ENCODE measurements at regions not wholly inside any gene's neighbourhood (a gene's known extent, or its start where the extent isn't known, plus 50 kb on each side); places are given as distances from the start of the nearest gene placed in this dataset.

DNA sequence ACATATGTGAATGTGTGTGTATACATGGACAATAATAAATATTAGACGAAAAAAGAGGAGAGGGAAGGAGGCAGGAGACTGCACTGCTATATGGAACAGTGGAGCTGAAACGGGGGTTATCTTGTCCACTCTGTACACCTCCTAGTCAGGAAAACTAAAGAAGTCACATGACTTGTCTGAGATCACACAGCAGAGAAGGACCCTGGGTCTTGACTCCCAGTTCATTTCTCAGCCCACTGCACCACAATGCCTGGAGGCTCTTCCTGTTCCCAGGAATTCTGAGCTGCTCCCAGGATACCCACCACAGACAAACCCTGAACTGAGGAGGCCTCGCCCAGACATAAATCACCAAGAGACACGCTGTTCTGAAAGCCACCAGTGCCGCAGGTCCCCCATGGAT lies 349.6 kb downstream of the CTTN start:
- peaks cover 1 to 16% of the 10 kb centered on the region in 2 experiments; a peak in 4 of 5 replicates for H3K4me1 ChIP-seq (replicated peaks in 1 of 2; ENCODE audit: control insufficient read depth in 2 of 2, insufficient read depth in 2 of 2, low read length in 2 of 2)
- ChIA-PET POLR2A (interaction anchor here (0.6 kb wide), 1 partner anchor 711 kb away, joined by 3 read pairs; no protein-coding TSS in a partner anchor), CTCF (ENCODE audit: low intra/inter-chr PET ratio) (no interaction called here)
- in situ Hi-C loops (cut with MboI): no loop called here
- H3K9me1 ChIP-seq (ENCODE audit: control insufficient read depth, insufficient read depth, low read length): no peaks in the 10 kb centered on the region
- 2% methylated on average over 5 of the region's 5 CpGs for WGBS (ENCODE audit: insufficient coverage, low coverage, missing lambda C conversion rate)
- H2AFZ ChIP-seq (ENCODE audit: low read depth, low read length): no peak overlapping the region
- no peak overlapping the region for H3K4me3 ChIP-seq
- peaks cover 3% of the 10 kb centered on the region; the same call in 1 of the 2 replicates for H3K9me3 ChIP-seq (replicated peaks; ENCODE audit: control insufficient read depth, insufficient read depth, low read depth, low read length)
- peaks cover 11% of the 10 kb centered on the region; the same call in 1 of the 2 replicates for H4K20me1 ChIP-seq (replicated peaks; ENCODE audit: control insufficient read depth, insufficient read depth, low read length)
- intact Hi-C loops (cut with micrococcal nuclease): no loop called here
- TF ChIP-seq, protein P1, sequence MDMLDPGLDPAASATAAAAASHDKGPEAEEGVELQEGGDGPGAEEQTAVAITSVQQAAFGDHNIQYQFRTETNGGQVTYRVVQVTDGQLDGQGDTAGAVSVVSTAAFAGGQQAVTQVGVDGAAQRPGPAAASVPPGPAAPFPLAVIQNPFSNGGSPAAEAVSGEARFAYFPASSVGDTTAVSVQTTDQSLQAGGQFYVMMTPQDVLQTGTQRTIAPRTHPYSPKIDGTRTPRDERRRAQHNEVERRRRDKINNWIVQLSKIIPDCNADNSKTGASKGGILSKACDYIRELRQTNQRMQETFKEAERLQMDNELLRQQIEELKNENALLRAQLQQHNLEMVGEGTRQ (CRISPR knock-in tag; IDR thresholded peaks at IDR 0.05): no peak
- TF ChIP-seq, protein P2, sequence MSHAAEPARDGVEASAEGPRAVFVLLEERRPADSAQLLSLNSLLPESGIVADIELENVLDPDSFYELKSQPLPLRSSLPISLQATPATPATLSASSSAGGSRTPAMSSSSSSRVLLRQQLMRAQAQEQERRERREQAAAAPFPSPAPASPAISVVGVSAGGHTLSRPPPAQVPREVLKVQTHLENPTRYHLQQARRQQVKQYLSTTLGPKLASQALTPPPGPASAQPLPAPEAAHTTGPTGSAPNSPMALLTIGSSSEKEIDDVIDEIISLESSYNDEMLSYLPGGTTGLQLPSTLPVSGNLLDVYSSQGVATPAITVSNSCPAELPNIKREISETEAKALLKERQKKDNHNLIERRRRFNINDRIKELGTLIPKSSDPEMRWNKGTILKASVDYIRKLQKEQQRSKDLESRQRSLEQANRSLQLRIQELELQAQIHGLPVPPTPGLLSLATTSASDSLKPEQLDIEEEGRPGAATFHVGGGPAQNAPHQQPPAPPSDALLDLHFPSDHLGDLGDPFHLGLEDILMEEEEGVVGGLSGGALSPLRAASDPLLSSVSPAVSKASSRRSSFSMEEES (CRISPR knock-in tag; IDR thresholded peaks at IDR 0.05): peak; percentile 63
- no peak overlapping the region for H3K27ac ChIP-seq (ENCODE audit: extremely low read depth, low read depth, low read length)
- ATAC-seq (no peak), FAIRE-seq (no peak), DNase-seq (ENCODE audit: extremely low read depth in 1 of 4, low spot score in 3 of 4) (no peak)
- H3K9ac ChIP-seq (ENCODE audit: insufficient read depth in 1 of 2, low read depth in 2 of 2, low read length in 2 of 2): no peak overlapping the region
- BruUV-seq (replicated peaks): no TSS peak
- peaks cover 3 to 30% of the 10 kb centered on the region in 2 experiments; a peak in 4 of 5 replicates for H3K27me3 ChIP-seq (ENCODE audit: control insufficient read depth in 2 of 2, insufficient read depth in 2 of 2, low read length in 2 of 2)
- H3K79me2 ChIP-seq (ENCODE audit: control insufficient read depth, insufficient read depth, low read length): no peaks in the 10 kb centered on the region
- no peaks in the 10 kb centered on the region for H3K36me3 ChIP-seq (ENCODE audit: control insufficient read depth, insufficient read depth, low read length)
- no peak overlapping the region for H3K4me2 ChIP-seq (ENCODE audit: insufficient read depth, low read length)

Measured in K562 (cell line).